T-cell (primary cell): ENCODE measurements at regions not wholly inside any gene's neighbourhood (a gene's known extent, or its start where the extent isn't known, plus 50 kb on each side); places are given as distances from the start of the nearest gene placed in this dataset.

Experiments used
- ATAC-seq, 4 experiments: fragments of 200-7000 bp in 3 of 4; fragments of 150-1000 bp in 1 of 4; cut with Tn5 transposase; replicated peaks in 1 of 4; 1 replicate in 3 of 4; 2 replicates in 1 of 4; pipeline ENCODE4 v1.10.0; 2021; ENCODE audit warnings: moderate library complexity in 3 of 4, mild to moderate bottlenecking in 2 of 4, moderate number of reproducible peaks in 1 of 4
- CTCF ChIA-PET, 2 donors: fragments of 300-600 bp; sonication (Branson Sonifier 250); formaldehyde crosslinking; loops; one replicate each; lab custom pipeline; 2022; ENCODE audit warnings: antibody characterized with exemption in 2 of 2; lab: Charles Lee
- POLR2A ChIA-PET, 2 donors: fragments of 300-600 bp; sonication (Branson Sonifier 250); formaldehyde crosslinking; loops; one replicate each; lab custom pipeline; 2022; ENCODE audit warnings: antibody characterized with exemption in 2 of 2; lab: Charles Lee
- DNase-seq, 35 experiments: peaks; one replicate each; pipeline versions ENCODE4 v3.0.0 to v3.0.0-alpha.2; 2013 to 2023
- H3K27ac ChIP-seq: one replicate; pipeline ENCODE4 v1.5.1; 2013; ENCODE audit warnings: low read length
- H3K27me3 ChIP-seq, 2 experiments: replicated peaks in 1 of 2; 1 replicate in 1 of 2; 2 replicates in 1 of 2; pipeline versions ENCODE4 v1.6.1 to v1.7.0; 2013; ENCODE audit warnings: low read length in 1 of 2, mixed read lengths in 1 of 2; ENCODE audit not compliant: control insufficient read depth in 2 of 2, insufficient read depth in 2 of 2; ENCODE audit errors: extremely low read depth in 1 of 2
- H3K36me3 ChIP-seq, 2 donors: 1 replicate in 1 of 2; 2 replicates in 1 of 2; pipeline versions ENCODE4 v1.6.1 to v1.7.0; 2013; ENCODE audit warnings: low read length in 1 of 2; ENCODE audit not compliant: control insufficient read depth in 2 of 2, insufficient read depth in 1 of 2; ENCODE audit errors: extremely low read depth in 1 of 2
- H3K4me1 ChIP-seq, 2 experiments: 1 replicate in 1 of 2; 2 replicates in 1 of 2; pipeline versions ENCODE4 v1.6.1 to v1.7.0; 2013; ENCODE audit warnings: low read length in 2 of 2, mixed read lengths in 1 of 2; ENCODE audit not compliant: insufficient read depth in 2 of 2, control insufficient read depth in 1 of 2; ENCODE audit errors: extremely low read depth in 1 of 2
- H3K4me3 ChIP-seq, 2 donors: 1 replicate in 1 of 2; 2 replicates in 1 of 2; pipeline versions ENCODE4 v1.5.1 to v1.7.0; 2013; ENCODE audit warnings: mild to moderate bottlenecking in 2 of 2, low read length in 1 of 2, moderate library complexity in 1 of 2; ENCODE audit not compliant: control insufficient read depth in 1 of 2; ENCODE audit errors: extremely low read depth in 1 of 2
- H3K9me3 ChIP-seq: 2 replicates; pipeline ENCODE4 v1.7.0; 2013
- H3K27ac Mint-ChIP-seq, 2 donors: one replicate each; pipeline ENCODE4 v1.8.0; 2020 to 2021; ENCODE audit warnings: mild to moderate bottlenecking in 2 of 2, mixed read lengths in 2 of 2
- H3K27me3 Mint-ChIP-seq, 2 donors: one replicate each; pipeline ENCODE4 v1.8.0; 2021 to 2022; ENCODE audit warnings: mixed read lengths in 2 of 2
- H3K36me3 Mint-ChIP-seq: one replicate; pipeline ENCODE4 v1.8.0; 2021; ENCODE audit warnings: mixed read lengths
- H3K4me1 Mint-ChIP-seq, 3 donors: one replicate each; pipeline ENCODE4 v1.8.0; 2020 to 2022; ENCODE audit warnings: mixed read lengths in 3 of 3, mild to moderate bottlenecking in 1 of 3
- H3K4me3 Mint-ChIP-seq, 3 donors: one replicate each; pipeline ENCODE4 v1.8.0; 2020 to 2022; ENCODE audit warnings: mild to moderate bottlenecking in 3 of 3, mixed read lengths in 3 of 3, moderate library complexity in 3 of 3
- H3K9me3 Mint-ChIP-seq, 3 donors: one replicate each; pipeline ENCODE4 v1.8.0; 2020 to 2022; ENCODE audit warnings: mixed read lengths in 3 of 3
- WGBS: methylation state at CpG from one replicate; pipeline ENCODE4 v1.1.5; 2013; ENCODE audit warnings: missing lambda C conversion rate; ENCODE audit not compliant: insufficient coverage; 5-methylcytosine and 5-hydroxymethylcytosine counted together

DNA sequence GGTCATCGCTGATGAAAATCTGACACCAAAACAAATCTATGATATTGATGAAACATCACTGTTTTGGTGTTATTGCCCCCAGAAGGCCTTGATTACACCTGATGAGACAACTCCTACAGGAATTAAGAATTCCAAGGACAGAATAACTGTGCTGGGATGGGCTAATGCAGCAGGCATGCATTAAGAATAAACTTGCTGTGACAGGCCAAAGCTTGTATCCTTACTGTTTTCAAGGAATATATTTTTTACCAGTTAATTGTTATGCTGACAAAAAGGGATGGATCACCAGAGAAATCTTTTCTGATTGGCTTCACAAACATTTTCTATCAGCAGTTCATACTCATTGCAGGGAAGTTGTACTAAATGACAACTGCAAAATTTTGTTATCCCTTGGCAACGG is 278.2 kb downstream of the IKZF2 start:
- Histone ChIP-seq H3K36me3 (no peaks in the 10 kb centered on the region), H3K9me3 (no peaks in the 10 kb centered on the region), H3K27me3 (no peaks in the 10 kb centered on the region), H3K4me3 (no peak overlapping the region), H3K4me1 (peaks cover 0 to 15% of the 10 kb centered on the region in 2 experiments), H3K27ac (no peak overlapping the region)
- H3K27me3 Mint-ChIP-seq, result no peaks in the 10 kb centered on the region
- H3K4me3 Mint-ChIP-seq, result no peak overlapping the region
- POLR2A ChIA-PET, result no interaction called here
- no peak for ATAC-seq
- CTCF ChIA-PET, result interaction anchor here in 1 of 2 donors (0.6 kb wide), 1 partner anchor 1341 kb away, joined by 3 read pairs; no protein-coding TSS in a partner anchor
- DNase-seq, result no peak
- no CpG with 5 or more reads among the region's 2 CpGs for WGBS
- H3K36me3 Mint-ChIP-seq, result no peaks in the 10 kb centered on the region
- no peak overlapping the region for H3K27ac Mint-ChIP-seq
- H3K4me1 Mint-ChIP-seq, result peaks cover 2 to 17% (median 11%) of the 10 kb centered on the region in 3 donors
- H3K9me3 Mint-ChIP-seq, result peaks cover 0 to 8% (median 3%) of the 10 kb centered on the region in 3 donors

DNA sequence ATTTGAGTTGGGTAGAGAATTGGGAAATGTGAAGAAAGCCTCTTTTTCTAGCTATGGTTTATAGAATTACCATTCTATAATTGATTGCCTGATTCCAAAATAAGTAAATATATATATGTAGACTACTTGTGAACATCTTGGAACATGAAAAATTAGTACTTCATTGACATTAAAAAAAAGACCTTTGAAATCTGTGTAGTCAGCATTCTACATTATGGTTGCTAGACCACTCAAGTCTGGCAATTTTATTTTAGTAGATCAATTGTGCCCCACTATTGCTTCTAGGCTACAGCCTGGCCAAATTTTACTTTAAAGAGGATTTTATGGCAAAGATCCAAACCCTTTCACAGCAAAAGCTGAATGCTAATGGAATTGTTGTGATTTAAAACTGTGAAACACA is 279.8 kb downstream of the IKZF2 start:
- no peak for DNase-seq
- Mint-ChIP-seq H3K9me3 (peaks cover under 1 to 8% (median 4%) of the 10 kb centered on the region in 3 donors), H3K27ac (no peak overlapping the region), H3K27me3 (no peaks in the 10 kb centered on the region), H3K4me3 (no peak overlapping the region), H3K4me1 (peaks cover 0 to 5% (median 3%) of the 10 kb centered on the region in 3 donors), H3K36me3 (no peaks in the 10 kb centered on the region)
- CTCF ChIA-PET, result no interaction called here
- no peaks in the 10 kb centered on the region for H3K36me3 ChIP-seq
- H3K27ac ChIP-seq, result no peak overlapping the region
- POLR2A ChIA-PET, result no interaction called here
- no peaks in the 10 kb centered on the region for H3K27me3 ChIP-seq
- peaks cover 0 to 13% of the 10 kb centered on the region in 2 experiments for H3K4me1 ChIP-seq
- no peaks in the 10 kb centered on the region for H3K9me3 ChIP-seq
- no peak for ATAC-seq
- H3K4me3 ChIP-seq, result no peak overlapping the region

DNA sequence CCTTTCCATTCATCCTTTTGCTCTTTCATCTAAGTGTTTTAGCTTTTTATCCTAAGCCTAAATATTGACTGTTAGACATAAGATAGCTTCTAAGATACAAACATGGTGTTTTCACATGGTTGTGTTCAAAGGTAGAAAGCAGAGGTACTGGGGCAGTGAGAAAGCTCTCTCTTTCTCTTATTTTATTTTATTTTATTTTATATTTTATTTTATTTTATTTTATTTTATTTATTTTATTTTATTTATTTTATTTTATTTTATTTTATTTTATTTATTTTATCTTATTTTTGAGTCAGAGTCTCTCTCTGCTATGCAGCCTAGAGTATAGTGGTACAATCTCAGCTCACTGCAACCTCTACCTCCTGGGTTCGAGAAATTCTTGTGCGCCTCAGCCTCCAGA is 287.2 kb downstream of the IKZF2 start:
- POLR2A ChIA-PET, result no interaction called here
- CTCF ChIA-PET, result no interaction called here
- Mint-ChIP-seq H3K27ac (no peak overlapping the region), H3K4me1 (no peaks in the 10 kb centered on the region), H3K27me3 (no peaks in the 10 kb centered on the region), H3K36me3 (no peaks in the 10 kb centered on the region), H3K4me3 (no peak overlapping the region), H3K9me3 (peaks cover 15 to 41% (median 20%) of the 10 kb centered on the region in 3 donors)
- H3K27me3 ChIP-seq, result no peaks in the 10 kb centered on the region
- H3K36me3 ChIP-seq, result no peaks in the 10 kb centered on the region
- no peak for DNase-seq
- H3K27ac ChIP-seq, result no peak overlapping the region
- no peak for ATAC-seq
- no CpG with 5 or more reads among the region's 2 CpGs for WGBS
- H3K4me1 ChIP-seq, result no peaks in the 10 kb centered on the region
- H3K9me3 ChIP-seq, result peaks cover 12% of the 10 kb centered on the region
- H3K4me3 ChIP-seq, result no peak overlapping the region

DNA sequence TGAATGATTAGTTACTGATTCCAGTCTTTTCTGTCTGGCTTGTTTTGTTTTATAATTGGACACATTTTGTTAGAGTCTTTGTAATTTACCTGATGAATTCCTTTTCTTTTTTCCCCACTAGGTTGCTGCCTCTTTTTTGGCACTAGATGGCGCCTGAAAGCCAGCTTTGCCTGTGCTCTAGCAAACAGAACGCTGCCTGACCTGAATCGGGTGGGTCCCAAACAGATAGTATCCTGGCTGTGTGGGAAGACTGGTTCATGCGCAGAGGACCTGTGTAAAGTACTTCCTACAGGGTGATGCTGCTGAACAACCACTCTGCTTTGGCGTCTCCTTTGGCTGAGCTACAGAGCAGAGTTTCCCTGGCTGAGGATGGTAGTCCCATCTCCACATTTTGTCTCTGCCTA is 288.2 kb downstream of the IKZF2 start:
- no peaks in the 10 kb centered on the region for H3K36me3 Mint-ChIP-seq
- no peak overlapping the region for H3K4me3 ChIP-seq
- DNase-seq (peak in 5 of 35 experiments; percentile 1 to 11 (median 2)), ATAC-seq (no peak)
- 53% methylated on average over 4 of the region's 5 CpGs for WGBS
- no peak overlapping the region for H3K4me3 Mint-ChIP-seq
- POLR2A ChIA-PET, result no interaction called here
- no peaks in the 10 kb centered on the region for H3K27me3 ChIP-seq
- peaks cover 0 to 4% of the 10 kb centered on the region in 2 donors for H3K27me3 Mint-ChIP-seq
- H3K4me1 Mint-ChIP-seq, result no peaks in the 10 kb centered on the region
- CTCF ChIA-PET, result no interaction called here
- H3K27ac ChIP-seq, result no peak overlapping the region
- no peaks in the 10 kb centered on the region for H3K4me1 ChIP-seq
- no peak overlapping the region for H3K27ac Mint-ChIP-seq
- peaks cover 12% of the 10 kb centered on the region for H3K9me3 ChIP-seq
- peaks cover 20 to 38% (median 21%) of the 10 kb centered on the region in 3 donors for H3K9me3 Mint-ChIP-seq
- H3K36me3 ChIP-seq, result no peaks in the 10 kb centered on the region

DNA sequence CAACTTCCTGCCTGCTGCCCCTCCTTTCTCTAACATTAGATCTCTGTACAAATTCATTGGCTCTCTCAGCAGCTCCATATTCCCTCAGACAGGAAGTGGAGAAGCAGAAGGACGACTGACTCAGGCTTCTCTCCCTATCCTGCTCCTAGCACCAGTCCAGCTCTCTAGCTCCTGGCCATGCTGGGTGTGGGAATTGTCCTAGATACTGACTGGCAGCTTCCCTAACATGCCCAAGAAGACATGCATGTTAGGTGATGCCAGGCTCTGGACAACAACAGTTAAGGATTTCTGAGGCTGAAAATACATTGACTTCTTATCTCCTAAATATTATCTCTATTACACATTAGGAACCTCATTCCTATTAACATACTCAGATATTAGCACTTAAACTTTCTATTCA is 292.9 kb downstream of the IKZF2 start:
- POLR2A ChIA-PET, result no interaction called here
- no CpG with 5 or more reads among the region's 1 CpG for WGBS
- no peak for DNase-seq
- peaks cover 0 to 4% of the 10 kb centered on the region in 2 donors for H3K27me3 Mint-ChIP-seq
- H3K9me3 Mint-ChIP-seq, result peaks cover 8 to 23% (median 18%) of the 10 kb centered on the region in 3 donors
- Histone ChIP-seq H3K27me3 (no peaks in the 10 kb centered on the region), H3K27ac (no peak overlapping the region), H3K4me3 (no peak overlapping the region), H3K9me3 (peaks cover 3% of the 10 kb centered on the region), H3K4me1 (no peaks in the 10 kb centered on the region), H3K36me3 (no peaks in the 10 kb centered on the region)
- H3K4me1 Mint-ChIP-seq, result no peaks in the 10 kb centered on the region
- no peak overlapping the region for H3K4me3 Mint-ChIP-seq
- H3K27ac Mint-ChIP-seq, result no peak overlapping the region
- no peaks in the 10 kb centered on the region for H3K36me3 Mint-ChIP-seq
- ATAC-seq, result no peak
- CTCF ChIA-PET, result no interaction called here

DNA sequence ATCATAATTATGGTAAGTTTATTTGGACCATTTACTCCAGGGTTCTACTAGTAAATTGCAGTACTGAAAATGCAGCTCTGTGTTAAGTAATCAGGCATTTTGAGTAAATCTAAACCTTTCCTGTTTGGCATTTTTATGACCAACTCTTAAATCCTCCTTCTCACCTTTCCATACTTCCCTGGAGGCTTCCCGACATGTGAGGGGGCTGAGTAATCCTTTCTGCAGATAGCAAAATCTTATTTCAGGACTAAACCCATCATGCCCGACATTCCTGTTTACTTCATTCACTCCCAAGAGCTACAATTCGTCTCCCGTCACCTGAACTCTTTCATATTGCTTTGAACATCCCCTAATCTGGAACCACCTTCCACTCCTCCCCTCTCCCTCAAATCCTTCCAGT is 296.6 kb downstream of the IKZF2 start:
- H3K27me3 Mint-ChIP-seq, result peaks cover 0 to 4% of the 10 kb centered on the region in 2 donors
- no peak overlapping the region for H3K4me3 ChIP-seq
- H3K9me3 Mint-ChIP-seq, result peaks cover 0 to 5% (median 4%) of the 10 kb centered on the region in 3 donors
- ChIA-PET POLR2A (no interaction called here), CTCF (no interaction called here)
- no peaks in the 10 kb centered on the region for H3K9me3 ChIP-seq
- no peaks in the 10 kb centered on the region for H3K4me1 ChIP-seq
- H3K36me3 Mint-ChIP-seq, result no peaks in the 10 kb centered on the region
- no peaks in the 10 kb centered on the region for H3K4me1 Mint-ChIP-seq
- no peak overlapping the region for H3K27ac Mint-ChIP-seq
- H3K36me3 ChIP-seq, result no peaks in the 10 kb centered on the region
- H3K4me3 Mint-ChIP-seq, result no peak overlapping the region
- no peaks in the 10 kb centered on the region for H3K27me3 ChIP-seq
- 93% methylated on average over 4 of the region's 4 CpGs for WGBS
- ATAC-seq (no peak), DNase-seq (no peak)
- no peak overlapping the region for H3K27ac ChIP-seq

DNA sequence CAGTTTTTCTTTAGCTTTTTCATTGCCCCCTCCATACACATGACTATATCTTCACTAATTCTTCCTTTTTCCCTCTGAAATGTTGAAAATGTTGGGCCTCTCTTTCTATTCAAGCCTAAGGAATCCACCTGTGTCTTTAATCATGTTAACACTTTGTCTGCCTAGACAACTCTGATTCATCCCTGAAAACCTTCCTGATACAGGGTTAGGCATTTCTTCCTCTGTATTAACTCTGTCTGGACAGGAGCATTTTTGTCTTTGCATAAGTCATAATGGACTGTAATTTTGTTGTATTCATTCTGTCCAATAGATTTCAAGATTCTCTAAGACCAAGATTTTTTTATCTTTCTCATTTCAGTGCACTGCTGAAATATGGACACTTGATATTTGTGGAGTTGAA is 297.3 kb downstream of the IKZF2 start:
- Mint-ChIP-seq H3K4me3 (no peak overlapping the region), H3K36me3 (no peaks in the 10 kb centered on the region), H3K27ac (no peak overlapping the region), H3K27me3 (peaks cover 0 to 4% of the 10 kb centered on the region in 2 donors), H3K4me1 (no peaks in the 10 kb centered on the region), H3K9me3 (peaks cover 0 to 5% (median 0%) of the 10 kb centered on the region in 3 donors)
- no peaks in the 10 kb centered on the region for H3K9me3 ChIP-seq
- ChIA-PET POLR2A (no interaction called here), CTCF (no interaction called here)
- no peaks in the 10 kb centered on the region for H3K27me3 ChIP-seq
- no peak for ATAC-seq
- no peak overlapping the region for H3K4me3 ChIP-seq
- H3K4me1 ChIP-seq, result no peaks in the 10 kb centered on the region
- no peak for DNase-seq
- H3K36me3 ChIP-seq, result no peaks in the 10 kb centered on the region
- no peak overlapping the region for H3K27ac ChIP-seq
